GM19397 (cell line): ENCODE measurements at regions not wholly inside any gene's neighbourhood (a gene's known extent, or its start where the extent isn't known, plus 50 kb on each side); places are given as distances from the start of the nearest gene placed in this dataset.
"Not testable (repeated sequence)": the region's sequence is repeated elsewhere in the genome, so short reads cannot be mapped to it uniquely, and the experiment has no call there.

Experiments
- ATAC-seq: cut with Tn5 transposase; IDR thresholded peaks from one replicate; pipeline ENCODE4 v1.9.1; 2021; ENCODE audit warnings: mild to moderate bottlenecking, moderate library complexity; ENCODE audit not compliant: unreplicated experiment

- no peak for ATAC-seq
Measured at GRCh38 chr6:99143108-99143861, 195.5 kb upstream of the FBXL4 start.

GRCh38 chr6:99141906-99142305 lies 194.2 kb upstream of the FBXL4 start:
- not testable (repeated sequence) for ATAC-seq

GRCh38 chr6:99138445-99138844 lies 190.7 kb upstream of the FBXL4 start:
- ATAC-seq, result no peak

GRCh38 chr6:99137314-99137713 lies 189.6 kb upstream of the FBXL4 start:
- no peak for ATAC-seq

GRCh38 chr6:99136488-99136887 lies 188.7 kb upstream of the FBXL4 start:
- no peak for ATAC-seq

GRCh38 chr6:99132026-99132635 lies 184.4 kb upstream of the FBXL4 start:
- ATAC-seq, result no peak

- ATAC-seq, result no peak
Measured at GRCh38 chr6:99130897-99131873, 183.4 kb upstream of the FBXL4 start.

- no peak for ATAC-seq
Measured at GRCh38 chr6:99129835-99130234, 182.1 kb upstream of the FBXL4 start.

- ATAC-seq, result no peak
Measured at GRCh38 chr6:99121748-99122147, 174.0 kb upstream of the FBXL4 start.

- ATAC-seq, result no peak
Measured at GRCh38 chr6:99120641-99121040, 172.9 kb upstream of the FBXL4 start.

GRCh38 chr6:99119109-99120031 lies 171.6 kb upstream of the FBXL4 start:
- peak; percentile 46 for ATAC-seq

GRCh38 chr6:99114769-99115406 lies 167.1 kb upstream of the FBXL4 start:
- no peak for ATAC-seq

- no peak for ATAC-seq
Measured at GRCh38 chr6:99111590-99111989, 163.8 kb upstream of the FBXL4 start.

- no peak for ATAC-seq
Measured at GRCh38 chr6:99110029-99110428, 162.3 kb upstream of the FBXL4 start.

GRCh38 chr6:99104218-99104617 lies 156.5 kb upstream of the FBXL4 start:
- ATAC-seq, result no peak

- ATAC-seq, result no peak
Measured at GRCh38 chr6:99099243-99099642, 151.5 kb upstream of the FBXL4 start.

GRCh38 chr6:99096170-99096569 lies 148.4 kb upstream of the FBXL4 start:
- no peak for ATAC-seq

GRCh38 chr6:99093456-99094190 lies 145.9 kb upstream of the FBXL4 start:
- ATAC-seq, result no peak

GRCh38 chr6:99092461-99092860 lies 144.7 kb upstream of the FBXL4 start:
- ATAC-seq, result peak; percentile 24
